SH-SY5Y (cell line): ENCODE measurements at regions not wholly inside any gene's neighbourhood (a gene's known extent, or its start where the extent isn't known, plus 50 kb on each side); places are given as distances from the start of the nearest gene placed in this dataset.

Experiments used
- GATA2 ChIP-seq: IDR thresholded peaks from 2 replicates; pipeline ENCODE4 v1.6.1; 2011; ENCODE audit warnings: mild to moderate bottlenecking, low read depth, low read length
- GATA3 ChIP-seq: IDR thresholded peaks from 2 replicates; pipeline ENCODE4 v1.6.1; 2011; ENCODE audit warnings: low read depth, mild to moderate bottlenecking, low read length, moderate library complexity

- TF ChIP-seq GATA3 = no peak
- TF ChIP-seq GATA2 = no peak
Measured at GRCh38 chr11:92915551-92915950, 53.9 kb upstream of the MTNR1B start.
